ENCODE measurements at regions not wholly inside any gene's neighbourhood (a gene's known extent, or its start where the extent isn't known, plus 50 kb on each side); places are given as distances from the start of the nearest gene placed in this dataset.

GRCh38 chr15:66858423-66859207 lies 156.6 kb downstream of the SMAD6 start:
- TF ChIP-seq POLR2AphosphoS5 (IDR thresholded peaks at IDR 0.05) = no peak
- TF ChIP-seq POLR2A (IDR thresholded peaks at IDR 0.05) = no peak
- no peak for TF ChIP-seq CTCF (IDR thresholded peaks at IDR 0.05 in 8 of 11, conservative IDR thresholded peaks at IDR 0.05 in 3 of 11)

All from spleen (tissue), 7 donors.